ENCODE measurements at regions not wholly inside any gene's neighbourhood (a gene's known extent, or its start where the extent isn't known, plus 50 kb on each side); places are given as distances from the start of the nearest gene placed in this dataset.

GRCh38 chr18:25814841-25815458, 275.5 kb downstream of the SS18 start:
- DNase-seq (ENCODE audit: low read depth, low spot score) = no peak

GRCh38 chr18:25813110-25813509, 277.3 kb downstream of the SS18 start:
- DNase-seq (ENCODE audit: low read depth, low spot score) = no peak

GRCh38 chr18:25810736-25811135, 279.7 kb downstream of the SS18 start:
- no peak for DNase-seq (ENCODE audit: low read depth, low spot score)

- DNase-seq (ENCODE audit: low read depth, low spot score) = no peak
Observed at GRCh38 chr18:25805939-25806338, 284.5 kb downstream of the SS18 start.

GRCh38 chr18:25805323-25805722, 285.1 kb downstream of the SS18 start:
- no peak for DNase-seq (ENCODE audit: low read depth, low spot score)

GRCh38 chr18:25799231-25799630, 291.2 kb downstream of the SS18 start:
- no peak for DNase-seq (ENCODE audit: low read depth, low spot score)

GRCh38 chr18:25798046-25798445, 292.4 kb downstream of the SS18 start:
- no peak for DNase-seq (ENCODE audit: low read depth, low spot score)

GRCh38 chr18:25795213-25795612, 295.2 kb downstream of the SS18 start:
- no peak for DNase-seq (ENCODE audit: low read depth, low spot score)

GRCh38 chr18:25787276-25787675, 303.1 kb downstream of the SS18 start:
- DNase-seq (ENCODE audit: low read depth, low spot score) = no peak

- DNase-seq (ENCODE audit: low read depth, low spot score) = no peak
Observed at GRCh38 chr18:25786758-25787157, 303.7 kb downstream of the SS18 start.

- no peak for DNase-seq (ENCODE audit: low read depth, low spot score)
Observed at GRCh38 chr18:25780105-25780504, 310.3 kb downstream of the SS18 start.

- no peak for DNase-seq (ENCODE audit: low read depth, low spot score)
Observed at GRCh38 chr18:25771796-25772195, 318.6 kb downstream of the SS18 start.

GRCh38 chr18:25764777-25765176, 325.6 kb downstream of the SS18 start:
- no peak for DNase-seq (ENCODE audit: low read depth, low spot score)

GRCh38 chr18:25759111-25759510, 331.3 kb downstream of the SS18 start:
- no peak for DNase-seq (ENCODE audit: low read depth, low spot score)

GRCh38 chr18:25743646-25744151, 346.7 kb downstream of the SS18 start:
- DNase-seq (ENCODE audit: low read depth, low spot score) = no peak

- DNase-seq (ENCODE audit: low read depth, low spot score) = no peak
Observed at GRCh38 chr18:25739376-25739775, 351.0 kb downstream of the SS18 start.

- no peak for DNase-seq (ENCODE audit: low read depth, low spot score)
Observed at GRCh38 chr18:25737710-25738311, 352.6 kb downstream of the SS18 start.

- no peak for DNase-seq (ENCODE audit: low read depth, low spot score)
Observed at GRCh38 chr18:25736516-25736915, 353.9 kb downstream of the SS18 start.

GRCh38 chr18:25735459-25735858, 355.0 kb downstream of the SS18 start:
- DNase-seq (ENCODE audit: low read depth, low spot score) = no peak

- no peak for DNase-seq (ENCODE audit: low read depth, low spot score)
Observed at GRCh38 chr18:25734336-25734735, 356.1 kb downstream of the SS18 start.

- no peak for DNase-seq (ENCODE audit: low read depth, low spot score)
Observed at GRCh38 chr18:25732862-25733261, 357.6 kb downstream of the SS18 start.

- no peak for DNase-seq (ENCODE audit: low read depth, low spot score)
Observed at GRCh38 chr18:25729072-25729471, 361.3 kb downstream of the SS18 start.

- no peak for DNase-seq (ENCODE audit: low read depth, low spot score)
Observed at GRCh38 chr18:25727281-25727985, 363.0 kb downstream of the SS18 start.

Data from brain pericyte (primary cell).